Right ventricle myocardium inferior (tissue), 1 donor: ENCODE measurements at regions not wholly inside any gene's neighbourhood (a gene's known extent, or its start where the extent isn't known, plus 50 kb on each side); places are given as distances from the start of the nearest gene placed in this dataset.
"Not testable (repeated sequence)": the region's sequence is repeated elsewhere in the genome, so short reads cannot be mapped to it uniquely, and the experiment has no call there.

ENCODE experiments used
- ATAC-seq: fragments of 200-7000 bp; cut with Tn5 transposase; one replicate; pipeline ENCODE4 v1.9.1; 2020; ENCODE audit warnings: mild to moderate bottlenecking, moderate library complexity
- DNase-seq: peaks from one replicate; pipeline ENCODE4 v3.0.0; 2021; ENCODE audit errors: missing footprints
- intact Hi-C: fragments of 100-400 bp; cut with DNase I; formaldehyde crosslinking; loops from one replicate; pipeline ENCODE4 v1.11.0; 2022
- donor health status: DM: no; HTN: yes; CAD: no; lungs with severe emphysema.

DNA sequence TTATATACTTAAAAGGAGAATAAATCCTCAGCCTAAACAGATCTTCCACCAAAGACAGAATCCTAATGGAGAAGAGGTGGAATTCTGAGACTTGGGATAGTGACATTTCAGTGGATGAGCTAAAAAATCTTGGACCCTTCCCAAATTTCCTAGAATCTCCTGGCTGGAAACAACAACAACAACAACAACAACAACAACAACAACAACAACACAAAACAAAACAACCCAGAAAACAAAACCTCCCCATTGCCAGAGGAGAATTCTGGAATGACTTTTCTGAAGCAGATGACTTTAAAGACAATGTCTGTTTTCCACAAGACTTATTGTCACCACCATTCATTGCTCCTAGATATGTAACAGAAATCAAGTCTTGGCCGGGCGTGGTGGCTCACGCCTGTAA is 322.1 kb downstream of the ARL4A start:
- DNase-seq (no peak), ATAC-seq (no peak)

DNA sequence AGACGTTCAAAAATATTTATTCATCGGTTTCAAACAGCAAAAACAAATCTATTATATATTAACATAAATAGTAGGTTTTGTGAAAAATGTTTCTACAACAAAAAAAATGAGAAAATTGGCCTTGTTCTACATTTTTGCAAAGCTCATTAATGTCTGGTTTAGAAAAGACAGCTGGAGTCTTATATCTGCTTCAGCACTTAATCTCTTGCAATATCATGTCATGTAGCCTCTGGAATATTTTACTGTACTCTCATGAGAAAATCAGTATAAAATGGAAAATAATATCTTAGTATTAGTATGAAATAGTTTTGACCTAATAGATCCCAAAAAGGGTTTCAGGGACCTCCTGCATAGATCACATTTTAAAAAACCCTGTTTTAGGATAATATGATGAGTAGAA is 326.6 kb downstream of the ARL4A start:
- no peak for ATAC-seq
- intact Hi-C loops, result no loop called here
- no peak for DNase-seq

More for the DNA sequence above, 322.1 kb downstream of the ARL4A start:
- intact Hi-C loops, result no loop called here

DNA sequence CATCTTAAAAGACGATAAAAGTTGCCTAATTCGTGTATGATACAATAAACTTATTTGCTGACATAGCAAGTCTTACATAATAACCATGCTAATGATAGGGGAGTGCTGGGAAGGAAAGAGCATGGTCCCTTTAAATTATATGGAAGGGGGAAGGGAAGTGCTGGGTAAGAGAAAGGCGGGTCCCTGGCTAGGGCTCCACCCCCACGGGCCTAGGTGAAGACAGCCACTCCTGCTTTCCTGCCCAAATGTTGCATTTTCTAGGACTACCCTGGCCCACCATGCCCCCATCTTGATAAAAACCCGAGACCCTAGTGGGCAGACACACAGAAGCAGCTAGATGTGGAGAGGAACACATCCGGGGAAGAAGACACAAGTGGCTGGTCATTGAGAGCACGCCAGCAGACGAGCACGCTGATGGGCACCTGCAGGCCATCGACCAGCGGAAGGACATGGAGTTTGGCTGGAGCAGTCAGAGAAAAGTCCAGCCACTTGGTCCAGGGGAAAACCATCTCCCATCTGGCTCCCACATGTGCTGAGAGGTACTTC is 328.7 kb downstream of the ARL4A start:
- intact Hi-C loops, result no loop called here
- ATAC-seq, result no peak
- DNase-seq, result no peak

DNA sequence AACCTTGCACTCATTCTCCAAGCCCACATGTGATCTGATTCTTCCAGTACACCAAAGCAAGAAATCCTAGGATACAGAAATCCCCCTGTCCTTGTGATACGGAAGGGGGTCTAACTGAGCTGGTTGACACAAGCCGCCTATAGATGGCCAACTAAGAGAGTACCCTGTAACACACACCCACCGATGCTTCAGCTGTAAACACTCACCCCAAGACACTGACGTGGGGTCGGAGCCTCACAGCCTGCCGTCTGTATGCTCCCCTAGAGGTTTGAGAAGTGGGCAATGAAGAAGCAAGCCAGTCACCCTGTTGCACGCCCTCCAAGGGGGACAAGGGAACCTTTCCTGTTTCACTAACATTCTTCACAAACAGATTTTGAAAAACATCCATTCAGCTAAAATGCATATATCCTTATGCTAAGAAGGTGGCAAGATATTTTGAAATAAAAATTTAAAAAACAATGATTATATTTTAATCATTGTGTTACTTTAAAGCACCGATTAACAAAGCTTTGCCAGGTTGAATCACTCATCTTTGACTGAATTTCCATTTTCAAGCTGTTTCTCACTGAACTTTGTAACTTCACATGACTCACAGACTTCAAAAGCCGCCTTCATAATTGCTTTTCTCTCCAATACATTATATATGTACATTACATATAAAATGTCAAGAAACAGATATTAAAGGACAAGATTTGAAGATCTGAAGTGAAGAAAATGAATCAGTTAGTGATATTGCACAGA is 329.3 kb downstream of the ARL4A start:
- intact Hi-C loops, result no loop called here
- DNase-seq, result no peak
- no peak for ATAC-seq

DNA sequence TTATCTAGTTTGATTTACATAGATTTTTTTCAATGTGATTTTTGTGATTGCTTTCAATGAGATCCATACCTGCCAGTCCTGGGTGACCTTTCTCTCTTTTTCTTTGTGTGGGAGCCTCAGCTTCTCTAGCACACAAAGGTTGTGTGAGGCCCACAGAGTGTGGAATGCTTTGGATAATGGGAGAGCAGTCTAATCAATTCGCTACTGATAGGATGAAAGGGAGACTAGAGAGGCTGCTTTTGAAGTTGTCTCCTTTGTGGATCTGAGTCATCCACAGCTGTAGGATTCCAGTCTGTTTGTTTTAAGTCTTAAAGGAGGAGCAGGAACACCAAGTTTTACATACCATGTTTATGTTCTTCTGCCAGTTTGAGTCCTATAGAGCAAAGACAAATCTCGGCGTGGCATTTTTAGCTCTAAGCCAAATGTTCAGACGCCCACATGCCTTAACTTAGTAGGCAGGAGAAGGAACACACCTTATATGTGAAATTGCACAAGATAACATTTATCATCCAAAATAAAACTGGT is 330.0 kb downstream of the ARL4A start:
- intact Hi-C loops, result no loop called here
- ATAC-seq, result no peak

DNA sequence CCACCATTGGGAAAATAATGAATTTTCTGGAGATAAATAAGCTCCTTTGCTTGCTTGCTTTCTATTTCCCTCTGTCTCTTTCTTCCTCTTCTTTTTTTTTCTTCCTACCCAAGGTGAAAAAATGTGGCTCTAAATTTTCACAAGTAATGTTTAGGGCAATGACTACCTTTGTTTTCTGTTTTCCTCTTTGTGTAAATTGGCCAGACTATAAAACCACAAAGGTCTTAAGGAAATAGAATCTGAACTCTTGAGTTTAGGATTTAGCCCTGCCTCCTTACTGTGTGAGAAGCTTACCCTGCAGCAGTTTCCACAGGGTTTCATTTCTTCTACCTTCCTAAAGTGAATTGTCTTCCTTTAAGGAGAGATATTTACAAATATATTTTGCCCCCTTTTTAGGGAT is 330.4 kb downstream of the ARL4A start:
- no peak for DNase-seq
- ATAC-seq, result no peak
- intact Hi-C loops, result no loop called here

More for the DNA sequence above, 330.0 kb downstream of the ARL4A start:
- no peak for DNase-seq

DNA sequence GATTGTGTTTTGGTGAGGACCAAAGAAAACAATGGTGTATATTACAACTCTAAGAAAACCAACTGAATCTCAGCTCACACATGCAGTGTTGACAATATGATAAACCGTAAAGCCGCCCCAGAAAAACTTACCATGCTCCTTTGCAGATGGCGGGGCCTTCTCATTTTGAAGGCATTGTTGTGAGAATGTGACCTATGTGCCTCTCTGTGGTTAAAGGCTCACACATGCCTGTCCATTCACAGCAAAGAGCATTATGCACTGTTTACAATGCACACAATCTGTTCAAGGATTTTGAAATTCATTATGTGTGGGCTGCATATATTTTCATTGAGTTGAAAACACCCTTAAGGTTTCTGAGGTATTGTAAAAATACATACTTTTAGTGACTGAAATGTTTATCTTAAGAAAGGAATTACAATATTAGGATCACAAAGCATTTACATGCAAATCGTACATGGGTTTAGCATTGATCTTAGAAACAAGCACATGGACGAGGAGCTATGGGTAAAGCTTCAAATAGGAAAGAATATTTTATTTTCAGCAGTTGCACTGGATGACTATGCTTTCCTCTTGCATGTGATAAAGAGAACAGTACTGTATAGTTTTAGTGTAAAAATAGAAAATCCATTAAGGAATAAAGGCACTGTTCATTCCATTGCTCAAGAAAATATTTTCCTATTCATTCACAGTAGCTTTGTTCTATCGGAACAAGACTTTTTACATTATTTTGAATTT is 334.3 kb downstream of the ARL4A start:
- intact Hi-C loops, result loop anchor here (5.0 kb wide), 1 partner anchor 334 kb away; the partner anchor contains the start of gene ARL4A

DNA sequence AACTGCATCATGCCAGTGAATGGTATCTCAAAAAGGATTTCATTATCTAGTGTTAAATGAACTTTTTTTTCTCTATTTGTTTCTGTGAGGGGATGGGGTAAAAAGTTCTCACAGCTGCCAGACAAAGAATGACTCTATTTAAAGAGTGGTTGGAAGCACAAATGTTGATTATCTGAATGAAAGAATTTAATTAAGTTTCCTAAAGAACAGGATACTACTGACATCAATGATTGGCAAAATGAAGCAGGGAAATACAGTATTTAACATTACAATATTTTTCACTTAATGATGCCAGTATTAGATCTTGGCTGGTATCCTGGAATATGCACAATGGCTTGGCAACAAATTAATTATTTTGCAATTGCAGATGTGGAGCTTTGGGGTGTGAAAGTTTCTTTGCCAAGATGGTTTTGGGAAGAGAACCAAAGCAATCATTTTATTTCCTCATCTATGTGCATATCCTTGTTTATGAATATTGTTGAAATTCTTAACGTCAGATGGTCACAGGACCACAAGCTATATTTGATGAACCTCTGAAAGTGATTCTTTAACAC is 336.8 kb downstream of the ARL4A start:
- no peak for DNase-seq
- ATAC-seq, result no peak
- intact Hi-C loops, result loop anchor here (5.0 kb wide), 1 partner anchor 337 kb away; the partner anchor contains the start of gene ARL4A

More for the DNA sequence above, 334.3 kb downstream of the ARL4A start:
- ATAC-seq (no peak), DNase-seq (no peak)

DNA sequence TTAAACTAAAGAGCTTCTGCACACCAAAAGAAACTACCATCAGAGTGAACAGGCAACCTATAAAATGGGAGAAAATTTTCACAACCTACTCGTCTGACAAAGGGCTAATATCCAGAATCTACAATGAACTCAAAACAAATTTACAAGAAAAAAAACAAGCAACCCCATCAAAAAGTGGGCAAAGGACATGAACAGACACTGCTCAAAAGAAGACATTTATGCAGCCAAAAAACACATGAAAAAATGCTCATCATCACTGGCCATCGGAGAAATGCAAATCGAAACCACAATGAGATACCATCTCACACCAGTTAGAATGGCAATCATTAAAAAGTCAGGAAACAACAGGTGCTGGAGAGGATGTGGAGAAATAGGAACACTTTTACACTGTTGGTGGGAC is 337.6 kb downstream of the ARL4A start:
- ATAC-seq, DNase-seq, intact Hi-C loops: not testable (repeated sequence)

DNA sequence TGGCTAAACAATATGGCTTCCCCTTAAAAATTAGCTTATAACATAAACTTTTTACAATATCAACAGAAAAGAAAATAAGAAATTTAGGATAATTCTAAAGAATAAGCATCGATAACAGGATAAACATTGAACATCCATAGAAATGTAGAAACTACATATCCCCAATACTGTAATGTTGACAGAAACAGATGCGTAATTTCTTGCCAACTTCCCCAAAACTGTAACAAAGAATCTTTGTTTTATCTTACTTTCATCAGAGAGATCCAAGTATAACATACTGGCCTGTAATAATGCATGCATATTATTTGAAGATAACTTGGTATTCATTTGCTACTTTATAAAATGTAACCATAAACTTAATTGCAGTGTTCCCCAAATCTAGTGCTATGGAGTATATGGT is 339.9 kb downstream of the ARL4A start:
- DNase-seq, result no peak
- no peak for ATAC-seq
- intact Hi-C loops, result no loop called here

DNA sequence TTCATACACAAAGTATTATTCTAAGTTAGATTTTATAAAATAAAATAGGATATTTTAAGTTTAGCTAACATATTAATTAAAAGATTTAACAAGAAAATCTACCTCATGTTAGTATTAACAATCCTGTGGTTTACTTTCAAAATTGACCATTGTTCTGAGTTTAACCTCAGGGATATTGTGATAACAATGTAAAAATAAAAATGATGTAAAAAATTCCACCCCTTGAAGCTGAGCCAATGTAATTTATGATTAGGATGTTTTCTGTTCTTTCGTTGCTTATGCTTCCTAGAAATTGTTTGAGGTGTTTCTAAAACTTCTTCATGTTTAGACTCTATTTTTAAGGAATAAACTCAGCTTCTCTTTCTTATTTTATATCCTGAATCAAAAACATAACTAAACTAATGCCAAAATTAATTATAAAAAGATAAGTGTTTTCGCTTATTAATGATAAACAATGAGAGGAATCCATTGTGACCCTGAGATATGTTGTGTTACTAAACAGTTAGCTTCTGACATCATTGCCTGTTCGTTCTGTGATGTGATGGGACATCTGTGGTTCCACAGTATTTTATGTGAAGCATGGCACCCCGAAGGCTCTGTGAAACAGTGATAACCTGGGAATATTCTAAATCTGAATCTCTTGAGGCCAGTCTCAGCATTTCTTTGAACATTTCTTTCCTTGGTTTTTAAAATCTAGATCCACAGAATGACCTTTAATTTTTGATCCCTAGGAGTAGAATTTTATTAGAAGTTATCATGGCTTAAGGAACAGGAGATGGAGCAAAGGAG is 340.8 kb downstream of the ARL4A start:
- ATAC-seq (no peak), DNase-seq (no peak)
- intact Hi-C loops, result no loop called here

DNA sequence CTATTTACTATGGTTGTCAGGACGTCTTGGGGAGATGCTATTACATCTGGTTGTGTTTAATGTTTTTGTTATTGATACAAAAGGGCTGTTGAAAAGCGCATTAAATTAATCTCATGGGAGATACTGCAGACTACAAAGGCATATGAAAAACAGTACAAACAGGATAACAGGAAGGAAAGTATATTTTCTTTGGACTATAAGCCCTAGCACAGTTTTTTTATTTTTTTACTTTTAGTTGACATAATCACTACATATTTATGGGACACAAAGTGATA is 341.3 kb downstream of the ARL4A start:
- DNase-seq, result no peak
- intact Hi-C loops, result no loop called here
- no peak for ATAC-seq

DNA sequence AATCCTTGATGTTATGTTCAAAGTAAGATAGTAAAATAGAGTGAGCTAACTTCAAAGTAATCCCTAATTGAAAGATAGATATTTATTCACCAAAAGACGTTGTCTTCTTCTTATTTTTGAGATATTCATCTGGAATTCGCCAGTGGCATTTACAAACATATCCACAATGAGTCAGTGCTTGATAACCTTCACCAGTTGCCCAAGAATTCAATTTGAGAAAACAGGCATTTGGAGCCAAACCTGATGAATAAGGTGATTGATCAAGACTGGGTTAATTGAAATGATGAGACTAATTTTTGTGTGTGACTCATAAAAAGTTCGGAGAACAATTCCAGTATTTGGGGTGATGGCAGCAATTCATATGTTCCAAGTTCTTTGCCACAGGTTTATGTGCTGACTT is 344.0 kb downstream of the ARL4A start:
- intact Hi-C loops, result no loop called here
- no peak for DNase-seq
- ATAC-seq, result no peak

DNA sequence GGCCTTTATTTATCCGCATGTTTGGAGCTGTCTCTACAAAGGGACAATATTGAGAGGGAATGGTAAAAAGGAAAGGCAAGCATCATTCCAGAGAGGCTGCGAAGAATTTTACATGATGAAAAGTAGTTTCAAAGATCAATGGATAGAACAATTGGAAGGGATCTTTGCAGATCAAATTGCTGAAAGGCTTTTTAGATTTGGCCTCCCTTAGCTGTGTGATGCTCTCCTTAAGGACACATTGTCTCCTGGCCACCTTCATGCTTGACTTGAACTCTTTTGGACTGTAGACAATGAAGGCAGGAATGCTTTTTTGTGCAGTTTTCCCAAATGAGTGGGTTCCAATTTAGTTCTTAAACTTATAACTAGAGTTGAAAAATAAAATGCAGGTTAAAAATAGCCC is 344.7 kb downstream of the ARL4A start:
- ATAC-seq (no peak), DNase-seq (no peak)
- intact Hi-C loops, result no loop called here

DNA sequence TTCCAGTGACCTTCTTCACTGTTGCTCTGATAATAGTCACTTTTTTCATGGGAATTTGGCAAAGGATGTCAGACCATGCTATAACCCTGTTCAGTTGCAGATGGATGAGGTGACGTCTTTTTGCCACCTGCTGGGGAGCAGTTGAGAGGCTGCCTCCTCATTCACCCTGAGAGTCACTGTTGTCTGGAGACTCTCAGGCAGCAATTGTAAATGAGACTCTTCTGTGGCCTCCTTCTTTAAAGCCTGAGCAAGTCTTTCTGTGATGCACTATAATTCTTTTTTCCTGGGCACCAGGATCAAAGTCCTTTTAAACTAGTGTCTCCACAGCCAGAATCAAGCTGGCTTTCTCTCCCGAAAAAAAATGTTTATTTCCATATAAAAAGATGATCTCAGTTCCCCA is 345.1 kb downstream of the ARL4A start:
- intact Hi-C loops, result no loop called here
- no peak for ATAC-seq

DNA sequence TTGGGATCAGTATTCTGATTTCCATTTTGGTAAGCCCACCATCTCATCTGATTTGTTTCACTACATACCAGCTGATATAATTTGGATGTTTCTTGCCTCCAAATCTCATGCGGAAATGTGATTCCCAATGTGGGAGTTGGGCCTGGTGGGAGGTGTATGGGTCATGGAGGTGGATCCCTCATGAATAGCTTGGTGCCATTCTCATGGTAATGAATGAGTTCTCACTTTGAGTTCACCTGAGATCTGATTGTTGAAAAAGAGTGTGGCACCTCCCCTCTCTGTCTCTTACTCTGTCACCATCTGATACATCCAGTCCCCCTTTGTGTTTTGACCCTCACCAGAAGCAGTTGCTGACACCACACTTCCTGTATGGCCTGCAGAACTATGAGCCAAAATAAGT is 347.3 kb downstream of the ARL4A start:
- intact Hi-C loops, result no loop called here
- ATAC-seq (no peak), DNase-seq (no peak)

More for the DNA sequence above, 345.1 kb downstream of the ARL4A start:
- no peak for DNase-seq

DNA sequence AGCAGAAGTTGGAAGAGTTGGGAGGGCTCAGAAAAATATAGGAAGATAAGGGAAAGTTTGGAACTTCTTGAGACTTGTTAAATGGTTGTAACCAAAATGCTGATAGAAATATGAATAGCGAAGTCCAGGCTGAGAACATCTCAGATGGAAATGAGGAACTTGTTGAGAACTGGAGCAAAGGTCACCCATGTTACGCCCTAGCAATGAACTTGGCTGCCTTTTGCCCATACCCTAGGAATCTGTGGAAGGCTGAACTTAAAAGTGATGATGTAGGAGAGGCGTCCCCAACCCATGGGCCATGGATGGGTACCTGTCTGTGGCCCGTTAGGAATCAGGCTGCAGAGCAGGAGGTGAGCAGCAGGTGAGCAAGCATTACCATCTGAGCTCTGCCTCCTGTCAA is 347.8 kb downstream of the ARL4A start:
- DNase-seq, result no peak
- ATAC-seq, result no peak
- intact Hi-C loops, result no loop called here

DNA sequence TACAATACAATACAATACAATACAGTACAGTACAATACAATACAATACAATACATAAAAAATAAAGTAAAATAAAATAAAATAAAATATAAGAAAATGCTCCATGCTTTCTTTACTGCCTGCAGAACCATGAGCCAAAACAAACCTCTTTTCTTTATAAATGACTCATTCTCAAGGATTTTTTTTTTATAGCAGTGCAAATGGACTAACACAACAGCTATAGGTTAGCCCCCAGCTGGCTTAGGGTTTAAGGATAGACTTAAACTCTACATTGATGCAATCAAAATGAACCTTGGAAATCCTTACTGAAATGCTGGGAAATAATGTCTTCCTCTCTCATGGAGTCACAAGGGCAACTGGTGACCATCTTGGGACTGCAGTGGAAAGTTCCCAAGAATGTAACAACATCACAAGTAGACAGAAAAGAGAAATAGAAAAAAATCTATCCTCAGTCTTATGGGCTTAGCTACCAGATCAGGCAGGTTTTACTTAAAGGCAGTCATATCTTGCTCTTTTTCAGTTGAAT is 348.9 kb downstream of the ARL4A start:
- intact Hi-C loops, result no loop called here
- ATAC-seq (no peak), DNase-seq (no peak)

DNA sequence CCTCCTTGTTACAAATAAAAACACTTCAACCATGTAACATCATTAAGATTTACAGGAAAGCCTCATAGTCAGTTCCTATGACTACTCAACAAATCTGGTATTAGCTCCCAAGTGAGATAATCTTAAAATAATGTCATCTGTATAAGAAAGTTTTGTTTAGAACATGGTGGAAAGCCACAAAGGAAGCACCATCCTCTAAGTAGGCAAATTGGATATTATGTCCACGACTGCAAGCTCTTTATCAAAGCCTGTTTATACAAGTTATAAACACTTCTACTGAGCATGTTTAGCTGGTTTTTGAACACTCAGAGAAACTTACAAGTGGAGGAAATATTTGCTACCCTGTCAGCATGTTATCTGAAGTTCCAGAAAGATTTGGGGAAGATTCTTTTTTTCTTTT is 349.8 kb downstream of the ARL4A start:
- intact Hi-C loops, result no loop called here
- DNase-seq, result no peak
- no peak for ATAC-seq
